HCT116 (cell line): ENCODE measurements at regions not wholly inside any gene's neighbourhood (a gene's known extent, or its start where the extent isn't known, plus 50 kb on each side); places are given as distances from the start of the nearest gene placed in this dataset.

ENCODE experiments used
- ATAC-seq: fragments of 200-7000 bp; cut with Tn5 transposase; 2 replicates; pipeline ENCODE4 v1.9.1; 2020; ENCODE audit warnings: mild to moderate bottlenecking, moderate library complexity
- BruUV-seq: library from RNA; stranded (reverse); fragments of 400-500 nt; replicated peaks from 2 replicates; lab custom pipeline; 2021; lab: Mats Ljungman, UMichigan
- CTCF ChIA-PET: fragments of 300-600 bp; sonication (Branson Sonifier 250); formaldehyde crosslinking; loops from one replicate; lab custom pipeline; 2021; ENCODE audit warnings: antibody characterized with exemption; lab: Charles Lee
- POLR2A ChIA-PET: fragments of 300-600, 350-600 bp; sonication (Branson Sonifier 250); formaldehyde crosslinking; loops from one replicate; lab custom pipeline; 2021; ENCODE audit warnings: antibody characterized with exemption; lab: Charles Lee
- RAD21 ChIA-PET, 2 experiments: fragments of 300-600 bp; sonication (Branson Sonifier 250); formaldehyde crosslinking; loops; one replicate each; lab custom pipeline; 2023; ENCODE audit warnings: low total read pairs in 2 of 2; ENCODE audit not compliant: uncharacterized antibody in 2 of 2, unreplicated experiment in 2 of 2, low non-redundant PET in 1 of 2; lab: Charles Lee
- DNase-seq: peaks from one replicate; pipeline ENCODE4 v3.0.0-alpha.2; 2010; ENCODE audit warnings: low read depth, low spot score
- H2AFZ ChIP-seq: fragments of 200-600 bp; shearing (Covaris generic), sonication (generic); 2 replicates; pipeline ENCODE4 v1.6.1; 2017; ENCODE audit warnings: low read depth, mixed run types, mixed read lengths, antibody characterized with exemption, low read length; ENCODE audit not compliant: poor library complexity, severe bottlenecking
- H3K27ac ChIP-seq: 2 replicates; pipeline ENCODE4 v1.5.1; 2012; ENCODE audit warnings: low read depth, low read length
- H3K27me3 ChIP-seq: fragments of 200-600 bp; sonication (generic); 2 replicates; pipeline ENCODE4 v1.6.1; 2016; ENCODE audit warnings: mixed run types, low read length, mixed read lengths; ENCODE audit not compliant: insufficient read depth
- H3K36me3 ChIP-seq, 2 experiments: fragments of 200-500 bp in 1 of 2; fragments of 200-600 bp in 1 of 2; sonication (Bioruptor generic) in 1 of 2; sonication (generic) in 1 of 2; 2 replicates each; pipeline versions ENCODE4 v1.5.1 to v1.6.1; 2014 to 2016; ENCODE audit warnings: low read length in 2 of 2, inconsistent platforms in 1 of 2, mixed read lengths in 1 of 2, mixed run types in 1 of 2; ENCODE audit not compliant: insufficient read depth in 2 of 2, control insufficient read depth in 1 of 2
- H3K4me1 ChIP-seq, 2 experiments: fragments of 200-600 bp in 1 of 2; sonication (generic) in 1 of 2; 2 replicates each; pipeline versions ENCODE4 v1.5.1 to v1.6.1; 2012 to 2017; ENCODE audit warnings: low read length in 2 of 2, inconsistent platforms in 1 of 2, mild to moderate bottlenecking in 1 of 2, mixed read lengths in 1 of 2, mixed run types in 1 of 2, moderate library complexity in 1 of 2; ENCODE audit not compliant: insufficient read depth in 2 of 2, control insufficient read depth in 1 of 2
- H3K4me2 ChIP-seq: fragments of 200-600 bp; sonication (generic); 2 replicates; pipeline ENCODE4 v1.6.1; 2017; ENCODE audit warnings: mixed run types, low read length, mixed read lengths
- H3K4me3 ChIP-seq, 2 experiments: fragments of 200-600 bp in 1 of 2; sonication (generic) in 1 of 2; replicated peaks in 1 of 2; 2 replicates each; pipeline ENCODE4 v1.5.1; 2011 to 2016; ENCODE audit warnings: low read length in 2 of 2, control low read depth in 1 of 2, low read depth in 1 of 2, mild to moderate bottlenecking in 1 of 2, mixed read lengths in 1 of 2, mixed run types in 1 of 2
- H3K79me2 ChIP-seq: fragments of 200-600 bp; sonication (generic); 2 replicates; pipeline ENCODE4 v1.6.1; 2017; ENCODE audit warnings: mild to moderate bottlenecking, mixed run types, low read length, moderate library complexity, mixed read lengths; ENCODE audit not compliant: insufficient read depth
- H3K9ac ChIP-seq: fragments of 200-600 bp; sonication (generic); 2 replicates; pipeline ENCODE4 v1.6.1; 2016; ENCODE audit warnings: low read length, mixed read lengths
- H3K9me2 ChIP-seq: fragments of 200-600 bp; sonication (generic), shearing (Covaris generic); 2 replicates; pipeline ENCODE4 v1.6.1; 2017; ENCODE audit warnings: mixed run types, mild to moderate bottlenecking, moderate library complexity; ENCODE audit not compliant: insufficient read depth
- H3K9me3 ChIP-seq, 2 experiments: fragments of 200-500 bp in 1 of 2; fragments of 200-600 bp in 1 of 2; sonication (Bioruptor generic) in 1 of 2; sonication (generic) in 1 of 2; 2 replicates each; pipeline ENCODE4 v1.6.1; 2014 to 2017; ENCODE audit warnings: low read length in 2 of 2, mixed read lengths in 2 of 2, inconsistent platforms in 1 of 2, low read depth in 1 of 2, mild to moderate bottlenecking in 1 of 2, mixed run types in 1 of 2, moderate library complexity in 1 of 2; ENCODE audit not compliant: control insufficient read depth in 1 of 2, insufficient read depth in 1 of 2
- H4K20me1 ChIP-seq: fragments of 200-600 bp; sonication (generic), shearing (Covaris generic); 2 replicates; pipeline ENCODE4 v1.6.1; 2017; ENCODE audit warnings: mixed run types, mild to moderate bottlenecking, moderate library complexity; ENCODE audit not compliant: insufficient read depth
- CBX3 ChIP-seq: IDR thresholded peaks from 2 replicates; pipeline ENCODE4 v1.6.1; 2012; ENCODE audit warnings: low read depth
- CEBPB ChIP-seq: IDR thresholded peaks from 2 replicates; pipeline ENCODE4 v1.6.1; 2012; ENCODE audit warnings: low read depth
- EGR1 ChIP-seq: IDR thresholded peaks from 2 replicates; pipeline ENCODE4 v1.6.1; 2012; ENCODE audit warnings: low read depth
- ELF1 ChIP-seq: IDR thresholded peaks from 2 replicates; pipeline ENCODE4 v1.6.1; 2012; ENCODE audit warnings: low read depth, borderline replicate concordance
- EZH2 ChIP-seq: fragments of 200-600 bp; sonication (generic); IDR thresholded peaks from 2 replicates; pipeline ENCODE4 v1.6.1; 2017; ENCODE audit warnings: antibody characterized with exemption, mixed run types
- EZH2phosphoT487 ChIP-seq: fragments of 200-600 bp; IDR thresholded peaks from 2 replicates; pipeline ENCODE4 v1.6.1; 2018; ENCODE audit warnings: antibody characterized with exemption, borderline replicate concordance
- FOSL1 ChIP-seq: IDR thresholded peaks from 2 replicates; pipeline ENCODE4 v1.6.1; 2012; ENCODE audit warnings: low read depth
- JUND ChIP-seq: IDR thresholded peaks from 2 replicates; pipeline ENCODE4 v1.6.1; 2012
- POLR2A ChIP-seq: IDR thresholded peaks from 2 replicates; pipeline ENCODE4 v1.7.0; 2011; ENCODE audit warnings: borderline replicate concordance; ENCODE audit not compliant: insufficient read depth, insufficient read length; ENCODE audit errors: extremely low read depth
- POLR2AphosphoS5 ChIP-seq: IDR thresholded peaks from 2 replicates; pipeline ENCODE4 v1.6.1; 2011; ENCODE audit warnings: mild to moderate bottlenecking, low read depth, low read length, moderate library complexity
- RAD21 ChIP-seq: IDR thresholded peaks from 2 replicates; pipeline ENCODE4 v1.6.1; 2012; ENCODE audit warnings: low read depth, mild to moderate bottlenecking
- REST ChIP-seq: IDR thresholded peaks from 2 replicates; pipeline ENCODE4 v1.6.1; 2012; ENCODE audit warnings: low read depth
- SIN3A ChIP-seq: IDR thresholded peaks from 2 replicates; pipeline ENCODE4 v1.6.1; 2012; ENCODE audit warnings: low read depth
- SP1 ChIP-seq: IDR thresholded peaks from 2 replicates; pipeline ENCODE4 v1.6.1; 2012; ENCODE audit warnings: low read depth
- SRF ChIP-seq: IDR thresholded peaks from 2 replicates; pipeline ENCODE4 v1.6.1; 2012; ENCODE audit warnings: low read depth
- TCF7L2 ChIP-seq: IDR thresholded peaks from 2 replicates; pipeline ENCODE4 v1.7.0; 2011; ENCODE audit warnings: borderline replicate concordance, inconsistent platforms; ENCODE audit not compliant: insufficient read depth, insufficient read length; ENCODE audit errors: extremely low read depth
- YY1 ChIP-seq: IDR thresholded peaks from 2 replicates; pipeline ENCODE4 v1.6.1; 2011; ENCODE audit warnings: low read length, low read depth, moderate library complexity, mild to moderate bottlenecking; ENCODE audit not compliant: insufficient replicate concordance; ENCODE audit errors: extremely low read depth
- ZNF274 ChIP-seq: fragments of 200-500 bp; sonication (Bioruptor generic); IDR thresholded peaks from 2 replicates; pipeline ENCODE4 v1.6.1; 2014; ENCODE audit warnings: mild to moderate bottlenecking, low read depth, low read length, inconsistent platforms
- intact Hi-C: fragments of 100-400 bp; cut with micrococcal nuclease; formaldehyde crosslinking; loops from 2 replicates; pipeline ENCODE4 v1.10.0; 2022
- TF ChIP-seq, protein P1 (sequence below): IDR thresholded peaks from 2 replicates; pipeline ENCODE4 v1.6.1; 2012
- TF ChIP-seq, protein P2 (sequence below), 3 experiments: fragments of 200-600 bp in 1 of 3; sonication (generic) in 1 of 3; IDR thresholded peaks in 2 of 3; conservative IDR thresholded peaks in 1 of 3; 2 replicates each; pipeline ENCODE4 v1.5.1; 2012 to 2017; ENCODE audit warnings: low read depth in 2 of 3, low read length in 2 of 3, antibody characterized with exemption in 1 of 3, borderline replicate concordance in 1 of 3, control low read depth in 1 of 3, mild to moderate bottlenecking in 1 of 3, mixed read lengths in 1 of 3, mixed run types in 1 of 3, moderate library complexity in 1 of 3; ENCODE audit not compliant: insufficient read depth in 1 of 3

- Histone ChIP-seq H3K36me3 (no peaks in the 10 kb centered on the region), H3K27ac (no peak overlapping the region), H4K20me1 (no peaks in the 10 kb centered on the region), H3K9me2 (no peaks in the 10 kb centered on the region; the same call in 1 of the 2 replicates), H3K4me3 (no peak overlapping the region), H3K4me1 (no peaks in the 10 kb centered on the region), H3K79me2 (no peaks in the 10 kb centered on the region), H3K27me3 (no peaks in the 10 kb centered on the region), H3K4me2 (no peak overlapping the region), H2AFZ (no peak overlapping the region), H3K9ac (no peak overlapping the region), H3K9me3 (0 out of 4 replicates have a peak, but pooled peaks cover 0 to 3% of the 10 kb centered on the region in 2 experiments)
- TF ChIP-seq RAD21 = no peak
- TF ChIP-seq, protein P1, sequence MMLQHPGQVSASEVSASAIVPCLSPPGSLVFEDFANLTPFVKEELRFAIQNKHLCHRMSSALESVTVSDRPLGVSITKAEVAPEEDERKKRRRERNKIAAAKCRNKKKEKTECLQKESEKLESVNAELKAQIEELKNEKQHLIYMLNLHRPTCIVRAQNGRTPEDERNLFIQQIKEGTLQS = no peak
- TF ChIP-seq POLR2A = no peak
- TF ChIP-seq JUND = no peak
- no peak for TF ChIP-seq CBX3
- TF ChIP-seq CEBPB = no peak
- TF ChIP-seq EGR1 = no peak
- no peak for TF ChIP-seq ELF1
- TF ChIP-seq TCF7L2 = no peak
- no peak for TF ChIP-seq YY1
- TF ChIP-seq EZH2phosphoT487 = no peak
- no peak for TF ChIP-seq REST
- TF ChIP-seq, protein P2, sequence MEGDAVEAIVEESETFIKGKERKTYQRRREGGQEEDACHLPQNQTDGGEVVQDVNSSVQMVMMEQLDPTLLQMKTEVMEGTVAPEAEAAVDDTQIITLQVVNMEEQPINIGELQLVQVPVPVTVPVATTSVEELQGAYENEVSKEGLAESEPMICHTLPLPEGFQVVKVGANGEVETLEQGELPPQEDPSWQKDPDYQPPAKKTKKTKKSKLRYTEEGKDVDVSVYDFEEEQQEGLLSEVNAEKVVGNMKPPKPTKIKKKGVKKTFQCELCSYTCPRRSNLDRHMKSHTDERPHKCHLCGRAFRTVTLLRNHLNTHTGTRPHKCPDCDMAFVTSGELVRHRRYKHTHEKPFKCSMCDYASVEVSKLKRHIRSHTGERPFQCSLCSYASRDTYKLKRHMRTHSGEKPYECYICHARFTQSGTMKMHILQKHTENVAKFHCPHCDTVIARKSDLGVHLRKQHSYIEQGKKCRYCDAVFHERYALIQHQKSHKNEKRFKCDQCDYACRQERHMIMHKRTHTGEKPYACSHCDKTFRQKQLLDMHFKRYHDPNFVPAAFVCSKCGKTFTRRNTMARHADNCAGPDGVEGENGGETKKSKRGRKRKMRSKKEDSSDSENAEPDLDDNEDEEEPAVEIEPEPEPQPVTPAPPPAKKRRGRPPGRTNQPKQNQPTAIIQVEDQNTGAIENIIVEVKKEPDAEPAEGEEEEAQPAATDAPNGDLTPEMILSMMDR (IDR thresholded peaks at IDR 0.05 in 2 of 3, conservative IDR thresholded peaks at IDR 0.05 in 1 of 3; ENCODE audit: borderline replicate concordance in 1 of 3, insufficient read depth in 1 of 3, low read depth in 2 of 3, low read length in 2 of 3) = no peak
- TF ChIP-seq SP1 = no peak
- no peak for TF ChIP-seq ZNF274
- no peak for TF ChIP-seq FOSL1
- TF ChIP-seq POLR2AphosphoS5 = no peak
- TF ChIP-seq EZH2 = no peak
- TF ChIP-seq SRF = no peak
- no peak for TF ChIP-seq SIN3A
- CTCF ChIA-PET = no interaction called here
- intact Hi-C loops = no loop called here
- RAD21 ChIA-PET = no interaction called here
- no TSS peak for BruUV-seq
- POLR2A ChIA-PET = no interaction called here
- no peak for DNase-seq
- ATAC-seq = no peak
Measured at GRCh38 chr7:35474100-35474499, 220.2 kb upstream of the TBX20 start.
